ENCODE measurements at regions not wholly inside any gene's neighbourhood (a gene's known extent, or its start where the extent isn't known, plus 50 kb on each side); places are given as distances from the start of the nearest gene placed in this dataset.

DNA sequence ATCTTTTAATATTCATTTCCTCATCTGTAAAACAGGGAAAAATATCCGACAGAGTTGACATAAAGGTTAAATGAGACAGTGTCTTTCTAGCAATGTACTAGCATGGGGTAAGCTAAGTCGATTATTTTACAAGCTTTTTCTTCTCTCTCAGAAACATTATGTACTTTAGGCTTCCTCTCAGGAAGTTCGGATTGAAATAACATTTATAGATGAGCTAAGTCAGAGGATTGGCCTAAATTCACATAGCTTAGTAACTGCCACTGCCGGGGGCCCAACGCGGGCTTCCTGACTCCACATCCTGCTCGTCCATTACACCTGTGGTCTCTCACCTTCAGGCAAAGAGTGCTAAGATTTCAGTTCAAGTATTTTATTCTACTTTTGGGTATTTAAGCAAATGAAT, 462.3 kb upstream of the NFIA start:
- TF ChIP-seq CTCF (conservative IDR thresholded peaks at IDR 0.05; ENCODE audit: low read length) (no peak), EZH2phosphoT487 (IDR thresholded peaks at IDR 0.05; ENCODE audit: borderline replicate concordance, low read depth, low read length) (no peak)

Measured in OCI-LY7 (cell line).